Keratinocyte (primary cell): ENCODE measurements at regions not wholly inside any gene's neighbourhood (a gene's known extent, or its start where the extent isn't known, plus 50 kb on each side); places are given as distances from the start of the nearest gene placed in this dataset.

Source experiments
- CTCF ChIP-seq, 3 experiments: IDR thresholded peaks in 1 of 3; conservative IDR thresholded peaks in 1 of 3; optimal IDR thresholded peaks in 1 of 3; 2 replicates in 2 of 3; 3 replicates in 1 of 3; pipeline versions ENCODE3 to v1.5.1; 2011; ENCODE audit warnings: low read length in 3 of 3, mild to moderate bottlenecking in 3 of 3, moderate library complexity in 2 of 3, control low read depth in 1 of 3, inconsistent platforms in 1 of 3; ENCODE audit not compliant: insufficient read depth in 2 of 3; ENCODE audit errors: extremely low read depth in 1 of 3
- EZH2 ChIP-seq: IDR thresholded peaks from one replicate; pipeline ENCODE4 v1.6.1; 2012; ENCODE audit warnings: inconsistent platforms, mild to moderate bottlenecking, low read length, moderate library complexity

- TF ChIP-seq CTCF (optimal IDR thresholded peaks at IDR 0.05 in 1 of 3, IDR thresholded peaks at IDR 0.05 in 1 of 3, conservative IDR thresholded peaks at IDR 0.05 in 1 of 3; ENCODE audit: extremely low read depth in 1 of 3, insufficient read depth in 2 of 3, low read length in 3 of 3): no peak
- no peak for TF ChIP-seq EZH2
Observed at GRCh38 chr1:221892301-221892830, 150.5 kb upstream of the DUSP10 start.
